HEK293 (cell line): ENCODE measurements at regions not wholly inside any gene's neighbourhood (a gene's known extent, or its start where the extent isn't known, plus 50 kb on each side); places are given as distances from the start of the nearest gene placed in this dataset.

Experiments used
- CTCF ChIA-PET: fragments of 350-600 bp; formaldehyde crosslinking; extraction: SDS; loops from one replicate; lab custom pipeline; 2021; ENCODE audit warnings: antibody characterized with exemption; lab: Yijun Ruan, JAX
- POLR2A ChIA-PET: fragments of 300-600 bp; formaldehyde crosslinking; extraction: SDS; loops from one replicate; lab custom pipeline; 2020; ENCODE audit warnings: antibody characterized with exemption, inconsistent platforms; lab: Yijun Ruan, JAX
- H3K27ac ChIP-seq: fragments of 200-500 bp; sonication (Bioruptor generic); 2 replicates; pipeline ENCODE4 v1.5.1; 2014; ENCODE audit warnings: low read depth, low read length, control low read depth, inconsistent platforms; ENCODE audit errors: extremely low read depth
- H3K36me3 ChIP-seq, 2 experiments: fragments of 200-500 bp in 1 of 2; sonication (Bioruptor generic) in 1 of 2; 1 replicate in 1 of 2; 2 replicates in 1 of 2; pipeline ENCODE4 v1.5.1; 2014 to 2017; ENCODE audit warnings: inconsistent platforms in 2 of 2, low read length in 2 of 2; ENCODE audit not compliant: control insufficient read depth in 2 of 2, insufficient read depth in 1 of 2
- H3K4me1 ChIP-seq: fragments of 200-500 bp; sonication (Bioruptor generic); 2 replicates; pipeline ENCODE4 v1.5.1; 2014; ENCODE audit warnings: mild to moderate bottlenecking, low read length, inconsistent platforms; ENCODE audit not compliant: control insufficient read depth, insufficient read depth
- H3K4me3 ChIP-seq: 2 replicates; pipeline ENCODE4 v1.5.1; 2011; ENCODE audit warnings: low read depth, mild to moderate bottlenecking, control low read depth, low read length, moderate library complexity
- H3K9me3 ChIP-seq: fragments of 200-500 bp; sonication (Bioruptor generic); 2 replicates; pipeline ENCODE4 v1.5.1; 2014; ENCODE audit warnings: low read depth, low read length, inconsistent platforms; ENCODE audit not compliant: control insufficient read depth, insufficient read depth
- HOXC10 ChIP-seq: sonication (generic); formaldehyde crosslinking; IDR thresholded peaks from 2 replicates; pipeline ENCODE4 v1.8.1; 2023; ENCODE audit warnings: mild to moderate bottlenecking, missing genetic modification reagents
- KLF10 ChIP-seq: fragments of 450-650 bp; IDR thresholded peaks from 2 replicates; pipeline ENCODE4 v1.5.1; 2018; ENCODE audit warnings: missing biosample characterization, mild to moderate bottlenecking, missing genetic modification characterization
- MEIS1 ChIP-seq: sonication (generic); formaldehyde crosslinking; IDR thresholded peaks from 2 replicates; pipeline ENCODE4 v1.8.1; 2022; ENCODE audit warnings: missing genetic modification reagents, mild to moderate bottlenecking, borderline replicate concordance
- ZNF10 ChIP-seq: fragments of 450-650 bp; formaldehyde crosslinking; IDR thresholded peaks from 2 replicates; pipeline ENCODE4 v1.5.1; 2017; ENCODE audit warnings: missing biosample characterization, missing genetic modification characterization
- ZNF138 ChIP-seq: fragments of 450-650 bp; formaldehyde crosslinking; IDR thresholded peaks from 2 replicates; pipeline ENCODE4 v1.5.1; 2016; ENCODE audit warnings: missing biosample characterization, missing genetic modification characterization, borderline replicate concordance
- ZNF169 ChIP-seq: fragments of 450-650 bp; formaldehyde crosslinking; IDR thresholded peaks from 2 replicates; pipeline ENCODE4 v1.5.1; 2016; ENCODE audit warnings: missing biosample characterization, missing genetic modification characterization
- ZNF24 ChIP-seq: fragments of 450-650 bp; formaldehyde crosslinking; IDR thresholded peaks from 2 replicates; pipeline ENCODE4 v1.5.1; 2016; ENCODE audit warnings: missing biosample characterization, missing genetic modification characterization
- ZNF302 ChIP-seq: fragments of 450-650 bp; formaldehyde crosslinking; IDR thresholded peaks from 2 replicates; pipeline ENCODE4 v1.5.1; 2016; ENCODE audit warnings: missing biosample characterization, missing genetic modification characterization, low read depth
- ZNF529 ChIP-seq: fragments of 450-650 bp; formaldehyde crosslinking; IDR thresholded peaks from 2 replicates; pipeline ENCODE4 v1.5.1; 2017; ENCODE audit warnings: missing genetic modification characterization, missing biosample characterization; ENCODE audit not compliant: insufficient replicate concordance
- ZNF530 ChIP-seq: fragments of 450-650 bp; formaldehyde crosslinking; IDR thresholded peaks from 2 replicates; pipeline ENCODE4 v1.5.1; 2016; ENCODE audit warnings: low read depth, missing biosample characterization, missing genetic modification characterization
- ZNF626 ChIP-seq: fragments of 450-650 bp; sonication (Bioruptor Pico); formaldehyde crosslinking; IDR thresholded peaks from 2 replicates; pipeline ENCODE4 v1.5.1; 2018; ENCODE audit warnings: missing biosample characterization, missing genetic modification characterization, inconsistent platforms
- ZNF830 ChIP-seq: fragments of 450-650 bp; IDR thresholded peaks from 2 replicates; pipeline ENCODE4 v1.5.0; 2018; ENCODE audit warnings: missing biosample characterization, missing genetic modification characterization, low read depth, mild to moderate bottlenecking, moderate library complexity
- ZNF837 ChIP-seq: fragments of 450-650 bp; formaldehyde crosslinking; IDR thresholded peaks from 2 replicates; pipeline ENCODE4 v1.5.1; 2016; ENCODE audit warnings: missing biosample characterization, missing genetic modification characterization
- ZSCAN23 ChIP-seq: fragments of 450-650 bp; formaldehyde crosslinking; IDR thresholded peaks from 2 replicates; pipeline ENCODE4 v1.5.1; 2016; ENCODE audit warnings: missing biosample characterization, missing genetic modification characterization
- TF ChIP-seq, protein P1 (sequence below): fragments of 450-650 bp; formaldehyde crosslinking; IDR thresholded peaks from 2 replicates; pipeline ENCODE4 v1.5.1; 2017; ENCODE audit warnings: missing biosample characterization, missing genetic modification characterization

DNA sequence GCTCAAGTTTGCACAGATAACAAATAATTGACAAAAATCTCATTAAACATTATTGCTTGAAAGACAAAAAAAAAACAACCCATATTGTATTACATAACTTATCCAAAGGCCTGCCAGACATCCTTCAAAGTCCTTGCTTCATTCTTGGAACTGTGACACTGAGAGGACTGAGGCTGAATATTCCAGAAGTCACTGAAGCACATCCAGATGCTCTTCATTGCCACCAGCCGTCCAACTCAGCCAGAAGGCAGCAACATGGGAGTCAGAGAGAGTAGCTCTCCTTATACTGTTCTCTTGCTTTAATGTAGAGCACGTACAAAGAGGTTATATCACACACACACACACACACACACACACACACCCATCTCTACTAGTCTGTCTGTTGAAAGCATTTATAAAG lies 755.0 kb downstream of the LTN1 start:
- ChIA-PET CTCF (no interaction called here), POLR2A (no interaction called here)
- no peak for TF ChIP-seq ZNF626 (tag by site-specific recombination)
- TF ChIP-seq ZNF830 (tag by site-specific recombination): no peak
- Histone ChIP-seq H3K4me1 (no peaks in the 10 kb centered on the region), H3K4me3 (no peak overlapping the region), H3K27ac (no peak overlapping the region), H3K36me3 (no peaks in the 10 kb centered on the region), H3K9me3 (no peaks in the 10 kb centered on the region)

DNA sequence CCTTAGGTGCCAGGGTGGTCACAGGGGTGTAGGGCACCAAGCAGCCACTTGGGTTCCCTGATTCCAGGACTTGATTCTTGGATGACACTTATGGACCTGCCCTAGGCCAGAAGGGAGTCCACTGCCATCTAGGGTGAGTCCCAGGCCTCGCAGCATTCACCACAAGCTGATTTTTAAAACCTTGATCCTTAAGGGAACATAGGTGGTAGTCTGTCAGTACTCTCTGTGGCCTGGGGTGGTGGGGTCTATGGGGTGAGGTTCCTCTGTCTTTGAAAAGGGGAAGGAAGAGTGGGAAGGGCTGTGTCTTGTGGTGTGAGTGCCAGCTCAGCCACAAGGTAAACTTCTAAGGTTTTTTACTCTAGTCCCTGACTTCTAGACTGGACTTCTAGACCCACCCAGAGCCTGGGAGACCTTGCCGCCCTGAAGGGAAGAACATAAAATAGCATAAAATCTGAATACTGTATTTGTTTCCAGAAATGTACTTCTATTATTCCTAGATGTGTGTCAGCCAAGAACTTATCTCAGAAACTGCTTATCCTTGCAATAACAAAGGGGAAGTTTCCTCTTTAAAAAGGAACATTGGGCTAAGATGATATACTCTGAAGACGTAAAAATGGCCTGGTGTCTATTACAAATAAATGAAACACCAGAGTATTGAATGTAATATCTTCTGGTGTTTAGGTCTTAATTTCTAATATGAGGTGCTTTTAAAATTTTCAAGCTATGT lies 757.3 kb downstream of the LTN1 start:
- Histone ChIP-seq H3K4me1 (no peaks in the 10 kb centered on the region), H3K9me3 (no peaks in the 10 kb centered on the region), H3K4me3 (no peak overlapping the region), H3K27ac (no peak overlapping the region), H3K36me3 (no peaks in the 10 kb centered on the region)
- POLR2A ChIA-PET: no interaction called here
- TF ChIP-seq HOXC10 (CRISPR knock-in tag): no peak
- TF ChIP-seq MEIS1 (CRISPR knock-in tag): no peak
- TF ChIP-seq, protein P1, sequence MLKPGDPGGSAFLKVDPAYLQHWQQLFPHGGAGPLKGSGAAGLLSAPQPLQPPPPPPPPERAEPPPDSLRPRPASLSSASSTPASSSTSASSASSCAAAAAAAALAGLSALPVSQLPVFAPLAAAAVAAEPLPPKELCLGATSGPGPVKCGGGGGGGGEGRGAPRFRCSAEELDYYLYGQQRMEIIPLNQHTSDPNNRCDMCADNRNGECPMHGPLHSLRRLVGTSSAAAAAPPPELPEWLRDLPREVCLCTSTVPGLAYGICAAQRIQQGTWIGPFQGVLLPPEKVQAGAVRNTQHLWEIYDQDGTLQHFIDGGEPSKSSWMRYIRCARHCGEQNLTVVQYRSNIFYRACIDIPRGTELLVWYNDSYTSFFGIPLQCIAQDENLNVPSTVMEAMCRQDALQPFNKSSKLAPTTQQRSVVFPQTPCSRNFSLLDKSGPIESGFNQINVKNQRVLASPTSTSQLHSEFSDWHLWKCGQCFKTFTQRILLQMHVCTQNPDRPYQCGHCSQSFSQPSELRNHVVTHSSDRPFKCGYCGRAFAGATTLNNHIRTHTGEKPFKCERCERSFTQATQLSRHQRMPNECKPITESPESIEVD (tag by site-specific recombination): no peak
- TF ChIP-seq KLF10 (tag by site-specific recombination): no peak
- TF ChIP-seq ZNF24 (tag by site-specific recombination): no peak
- TF ChIP-seq ZNF169 (tag by site-specific recombination): no peak
- no peak for TF ChIP-seq ZNF837 (tag by site-specific recombination)
- no peak for TF ChIP-seq ZNF10 (tag by site-specific recombination)
- TF ChIP-seq ZNF529 (tag by site-specific recombination): no peak
- CTCF ChIA-PET: interaction anchor here (0.6 kb wide), 1 partner anchor 132 kb away, joined by 3 read pairs; no protein-coding TSS in a partner anchor

DNA sequence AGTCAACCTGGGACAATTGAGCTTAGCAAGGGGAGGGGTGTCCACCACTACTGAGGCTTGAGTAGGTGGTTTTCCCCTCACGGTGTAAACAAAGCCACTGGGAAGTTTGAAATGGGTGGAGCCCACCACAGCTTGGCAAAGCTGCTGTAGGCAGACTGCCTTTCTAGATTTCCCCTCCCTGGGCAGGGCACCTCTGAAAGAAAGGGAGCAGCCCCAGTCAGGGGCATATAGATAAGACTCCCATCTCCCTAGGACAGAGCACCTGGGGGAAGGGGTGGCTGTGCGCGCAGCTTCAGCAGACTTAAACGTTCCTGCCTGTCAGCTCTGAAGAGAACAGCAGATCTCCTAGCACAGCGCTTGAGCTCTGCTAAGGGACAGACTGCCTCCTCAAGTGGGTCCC lies 758.4 kb downstream of the LTN1 start:
- POLR2A ChIA-PET: no interaction called here
- no peak overlapping the region for H3K27ac ChIP-seq
- CTCF ChIA-PET: interaction anchor here (0.7 kb wide), 1 partner anchor 502 kb away, joined by 3 read pairs; no protein-coding TSS in a partner anchor

DNA sequence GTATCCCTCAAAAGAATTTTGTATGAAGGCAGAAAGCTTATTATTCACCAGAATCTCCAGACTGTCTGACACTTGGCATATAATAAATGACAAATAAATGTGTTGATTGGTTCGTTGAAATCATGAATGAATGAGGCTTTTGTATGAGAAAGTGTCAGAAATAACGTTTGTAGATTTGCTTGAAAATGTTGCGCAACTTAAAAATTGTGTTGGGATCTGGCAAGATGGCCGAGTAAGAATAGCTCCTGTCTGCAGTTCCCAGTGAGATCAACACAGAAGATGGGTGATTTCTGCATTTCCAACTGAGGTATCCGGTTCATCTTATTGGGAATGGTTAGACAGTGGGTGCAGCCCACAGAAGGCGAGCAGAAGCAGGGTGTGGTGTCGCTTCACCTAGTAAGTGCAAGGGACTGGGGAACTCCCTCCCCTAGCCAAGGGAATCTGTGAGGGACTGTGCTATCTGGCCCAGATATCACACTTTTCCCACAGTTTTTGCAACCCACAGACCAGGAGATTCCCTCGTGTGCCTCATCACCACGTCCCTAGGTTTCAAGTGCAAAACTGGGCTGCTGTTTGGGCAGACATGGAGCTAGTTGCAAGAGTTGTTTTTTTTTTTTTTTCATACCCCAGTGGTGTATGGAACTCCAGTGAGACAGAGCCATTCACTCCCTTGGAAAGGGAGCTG lies 759.0 kb downstream of the LTN1 start:
- Histone ChIP-seq H3K9me3 (no peaks in the 10 kb centered on the region), H3K27ac (no peak overlapping the region), H3K4me3 (no peak overlapping the region), H3K36me3 (no peaks in the 10 kb centered on the region), H3K4me1 (no peaks in the 10 kb centered on the region)
- ChIA-PET POLR2A (no interaction called here), CTCF (interaction anchor here (0.5 to 0.7 kb wide), 2 partner anchors 489 to 503 kb away, joined by 3 read pairs; no protein-coding TSS in a partner anchor)
- TF ChIP-seq ZNF530 (tag by site-specific recombination): no peak

More for the DNA sequence above, 758.4 kb downstream of the LTN1 start:
- TF ChIP-seq ZNF138 (tag by site-specific recombination) (no peak), ZNF302 (no peak), ZSCAN23 (tag by site-specific recombination) (no peak)
- Histone ChIP-seq H3K9me3 (no peaks in the 10 kb centered on the region), H3K36me3 (no peaks in the 10 kb centered on the region), H3K4me3 (no peak overlapping the region), H3K4me1 (no peaks in the 10 kb centered on the region)
